GM23248 (cell line): ENCODE measurements at regions not wholly inside any gene's neighbourhood (a gene's known extent, or its start where the extent isn't known, plus 50 kb on each side); places are given as distances from the start of the nearest gene placed in this dataset.
"Not testable (repeated sequence)": the region's sequence is repeated elsewhere in the genome, so short reads cannot be mapped to it uniquely, and the experiment has no call there.

Source experiments
- EZH2 ChIP-seq: fragments of 200-600 bp; sonication (generic); IDR thresholded peaks from 2 replicates; pipeline ENCODE4 v1.6.1; 2018; ENCODE audit warnings: antibody characterized with exemption, mild to moderate bottlenecking; ENCODE audit not compliant: insufficient read depth, poor library complexity, severe bottlenecking
- EZH2phosphoT487 ChIP-seq: fragments of 200-600 bp; sonication (generic); IDR thresholded peaks from 2 replicates; pipeline ENCODE4 v1.6.1; 2018; ENCODE audit warnings: antibody characterized with exemption, moderate library complexity, mild to moderate bottlenecking, low read depth; ENCODE audit not compliant: insufficient read depth

DNA sequence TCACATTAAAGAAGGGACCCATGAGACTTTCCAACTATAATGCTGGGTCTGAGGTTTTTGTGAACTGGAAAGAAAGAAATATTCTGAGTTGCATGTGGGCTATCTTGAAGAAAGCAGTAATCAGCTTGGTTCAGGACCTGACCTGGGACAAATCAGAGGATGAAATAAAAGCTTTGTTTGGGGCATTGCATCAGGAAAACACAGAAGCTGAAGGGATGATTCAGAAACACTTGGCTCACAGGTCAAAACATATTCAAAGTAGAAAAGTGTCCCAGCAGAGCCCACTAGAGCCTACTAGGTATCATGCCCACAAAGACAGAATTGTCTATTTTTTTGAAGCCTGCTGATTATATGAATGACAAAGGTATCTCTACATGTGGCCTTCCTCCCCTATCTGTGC is 174.8 kb upstream of the TSPY4 start:
- not testable (repeated sequence) for TF ChIP-seq EZH2, EZH2phosphoT487
